ENCODE measurements at regions not wholly inside any gene's neighbourhood (a gene's known extent, or its start where the extent isn't known, plus 50 kb on each side); places are given as distances from the start of the nearest gene placed in this dataset.

- Mint-ChIP-seq H3K9me3 (peaks cover 9% of the 10 kb centered on the region), H3K27ac (no peak overlapping the region), H3K36me3 (ENCODE audit: low read depth) (no peaks in the 10 kb centered on the region), H3K4me1 (no peaks in the 10 kb centered on the region), H3K4me3 (no peak overlapping the region), H3K27me3 (ENCODE audit: low read depth, poor library complexity) (peaks cover 50% of the 10 kb centered on the region)
- no peak for TF ChIP-seq CTCF (IDR thresholded peaks at IDR 0.05)
- no peak for DNase-seq
Measured at GRCh38 chr12:131458931-131459772, 251.7 kb upstream of the SFSWAP start.

DNA sequence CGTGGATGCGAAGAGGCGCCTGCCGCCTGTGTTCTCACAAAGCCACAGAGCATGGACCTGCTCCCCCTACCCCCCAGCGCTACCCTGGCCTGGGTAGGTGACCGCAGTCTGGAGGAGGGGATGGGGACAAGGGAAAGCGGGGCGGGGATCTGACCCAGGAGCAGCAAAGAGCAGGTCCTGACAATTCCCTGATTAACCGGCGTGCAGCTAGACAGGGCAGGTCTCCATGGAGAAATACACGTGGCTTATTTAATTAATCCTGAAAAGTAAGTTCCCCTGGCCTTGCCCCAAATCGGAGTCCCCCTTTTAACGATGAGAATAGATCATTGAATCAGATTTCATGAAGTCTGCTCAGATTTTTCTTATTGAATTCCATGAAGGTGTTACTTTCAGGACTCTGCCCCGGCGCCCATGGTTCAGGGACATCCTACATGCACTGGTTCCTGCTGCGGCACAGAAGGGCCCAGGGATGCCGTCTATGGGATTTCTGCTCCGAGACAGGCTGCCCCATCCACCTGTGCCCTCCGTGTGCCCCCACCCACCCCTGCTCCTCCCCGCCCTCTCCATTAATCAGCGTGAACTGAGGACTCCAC is 251.0 kb upstream of the SFSWAP start:
- Mint-ChIP-seq H3K27ac (no peak overlapping the region), H3K4me1 (no peaks in the 10 kb centered on the region), H3K36me3 (ENCODE audit: low read depth) (no peaks in the 10 kb centered on the region), H3K4me3 (no peak overlapping the region), H3K9me3 (peaks cover 9% of the 10 kb centered on the region), H3K27me3 (ENCODE audit: low read depth, poor library complexity) (peaks cover 48% of the 10 kb centered on the region)
- TF ChIP-seq CTCF (IDR thresholded peaks at IDR 0.05) = no peak
- DNase-seq = no peak

- DNase-seq = no peak
- H3K4me3 Mint-ChIP-seq = no peak overlapping the region
Measured at GRCh38 chr12:131460520-131460919, 250.4 kb upstream of the SFSWAP start.

GRCh38 chr12:131461096-131461495 is 249.8 kb upstream of the SFSWAP start:
- Mint-ChIP-seq H3K27me3 (ENCODE audit: low read depth, poor library complexity) (peaks cover 50% of the 10 kb centered on the region), H3K4me1 (no peaks in the 10 kb centered on the region), H3K9me3 (peaks cover 9% of the 10 kb centered on the region), H3K4me3 (no peak overlapping the region), H3K36me3 (ENCODE audit: low read depth) (no peaks in the 10 kb centered on the region), H3K27ac (no peak overlapping the region)
- no peak for DNase-seq
- TF ChIP-seq CTCF (IDR thresholded peaks at IDR 0.05) = no peak

More at GRCh38 chr12:131460520-131460919, 250.4 kb upstream of the SFSWAP start:
- no peak for TF ChIP-seq CTCF (IDR thresholded peaks at IDR 0.05)
- Mint-ChIP-seq H3K36me3 (ENCODE audit: low read depth) (no peaks in the 10 kb centered on the region), H3K4me1 (no peaks in the 10 kb centered on the region), H3K27me3 (ENCODE audit: low read depth, poor library complexity) (peaks cover 50% of the 10 kb centered on the region), H3K9me3 (peaks cover 9% of the 10 kb centered on the region), H3K27ac (no peak overlapping the region)

DNA sequence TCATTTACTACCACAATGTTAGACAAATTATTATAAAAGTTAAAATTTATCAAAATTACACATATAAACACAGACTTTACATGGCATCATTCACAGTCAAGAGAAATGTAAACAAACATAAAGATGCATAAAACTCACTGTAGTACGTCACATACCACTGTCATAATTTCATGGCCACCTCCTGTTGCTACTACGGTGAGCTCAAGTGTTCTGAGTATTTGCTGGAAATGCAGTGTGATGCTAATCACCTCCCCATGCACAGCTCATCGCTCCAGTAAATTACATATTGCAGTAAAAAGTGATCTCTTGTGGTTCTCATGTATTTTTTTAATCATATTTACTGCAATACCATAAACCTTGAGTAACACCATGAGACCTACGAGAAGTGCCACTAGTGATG is 247.7 kb upstream of the SFSWAP start:
- TF ChIP-seq CTCF (IDR thresholded peaks at IDR 0.05) = no peak
- Mint-ChIP-seq H3K27ac (no peak overlapping the region), H3K9me3 (peaks cover 9% of the 10 kb centered on the region), H3K4me1 (no peaks in the 10 kb centered on the region), H3K4me3 (no peak overlapping the region), H3K27me3 (ENCODE audit: low read depth, poor library complexity) (peaks cover 47% of the 10 kb centered on the region), H3K36me3 (ENCODE audit: low read depth) (no peaks in the 10 kb centered on the region)
- no peak for DNase-seq
